ENCODE measurements at regions not wholly inside any gene's neighbourhood (a gene's known extent, or its start where the extent isn't known, plus 50 kb on each side); places are given as distances from the start of the nearest gene placed in this dataset.

DNA sequence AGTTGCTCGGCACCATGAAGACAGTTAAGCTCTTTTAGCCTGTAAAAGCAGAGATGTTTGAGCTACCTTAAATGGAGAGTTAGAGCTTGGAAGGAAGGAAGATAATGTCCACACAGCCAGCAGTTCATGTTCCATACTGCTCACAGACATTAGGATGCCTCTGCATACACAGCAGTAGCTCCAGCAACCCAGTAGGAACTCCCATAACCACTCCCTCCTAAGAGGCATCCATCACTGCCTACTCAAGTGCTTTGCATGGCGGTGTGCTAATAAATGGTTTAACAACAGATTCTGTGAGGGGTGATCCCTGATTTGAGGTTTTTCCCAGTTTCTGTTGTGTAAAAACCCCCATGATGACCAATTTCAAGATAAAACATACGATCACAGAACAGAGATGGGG lies 286.4 kb downstream of the HACE1 start:
- no peaks in the 10 kb centered on the region for H3K27me3 ChIP-seq (ENCODE audit: control insufficient read depth in 2 of 2, insufficient read depth in 2 of 2, low read length in 2 of 2)
- ATAC-seq (no peak), FAIRE-seq (no peak), DNase-seq (ENCODE audit: extremely low read depth in 1 of 4, low spot score in 3 of 4) (no peak)
- TF ChIP-seq RBM14 (IDR thresholded peaks at IDR 0.05; ENCODE audit: borderline replicate concordance, insufficient read depth, low read depth, low read length), result no peak
- TF ChIP-seq BCOR (IDR thresholded peaks at IDR 0.05), result no peak
- no TSS peak for BruUV-seq (replicated peaks)
- intact Hi-C loops (cut with micrococcal nuclease), result no loop called here
- no peaks in the 10 kb centered on the region for H4K20me1 ChIP-seq (replicated peaks; ENCODE audit: control insufficient read depth, insufficient read depth, low read length)
- CTCF ChIA-PET (ENCODE audit: low intra/inter-chr PET ratio), result no interaction called here
- H3K27ac ChIP-seq (ENCODE audit: extremely low read depth, low read depth, low read length), result no peak overlapping the region
- no peaks in the 10 kb centered on the region for H3K9me1 ChIP-seq (ENCODE audit: control insufficient read depth, insufficient read depth, low read length)
- no peaks in the 10 kb centered on the region for H3K79me2 ChIP-seq (ENCODE audit: control insufficient read depth, insufficient read depth, low read length)
- H3K36me3 ChIP-seq (ENCODE audit: control insufficient read depth, insufficient read depth, low read length), result no peaks in the 10 kb centered on the region
- no peak overlapping the region for H3K4me2 ChIP-seq (ENCODE audit: insufficient read depth, low read length)
- no peaks in the 10 kb centered on the region for H3K4me1 ChIP-seq (replicated peaks in 1 of 2; ENCODE audit: control insufficient read depth in 2 of 2, insufficient read depth in 2 of 2, low read length in 2 of 2)
- H2AFZ ChIP-seq (ENCODE audit: low read depth, low read length), result no peak overlapping the region
- H3K9ac ChIP-seq (ENCODE audit: insufficient read depth in 1 of 2, low read depth in 2 of 2, low read length in 2 of 2), result no peak overlapping the region
- WGBS (ENCODE audit: insufficient coverage, low coverage, missing lambda C conversion rate), result 4% methylated on average over 3 of the region's 3 CpGs
- no peaks in the 10 kb centered on the region for H3K9me3 ChIP-seq (replicated peaks; ENCODE audit: control insufficient read depth, insufficient read depth, low read depth, low read length)
- in situ Hi-C loops (cut with MboI), result no loop called here
- no peak overlapping the region for H3K4me3 ChIP-seq
- POLR2A ChIA-PET, result interaction anchor here (1.1 kb wide), 1 partner anchor 12 kb away, joined by 3 read pairs; no protein-coding TSS in a partner anchor

DNA sequence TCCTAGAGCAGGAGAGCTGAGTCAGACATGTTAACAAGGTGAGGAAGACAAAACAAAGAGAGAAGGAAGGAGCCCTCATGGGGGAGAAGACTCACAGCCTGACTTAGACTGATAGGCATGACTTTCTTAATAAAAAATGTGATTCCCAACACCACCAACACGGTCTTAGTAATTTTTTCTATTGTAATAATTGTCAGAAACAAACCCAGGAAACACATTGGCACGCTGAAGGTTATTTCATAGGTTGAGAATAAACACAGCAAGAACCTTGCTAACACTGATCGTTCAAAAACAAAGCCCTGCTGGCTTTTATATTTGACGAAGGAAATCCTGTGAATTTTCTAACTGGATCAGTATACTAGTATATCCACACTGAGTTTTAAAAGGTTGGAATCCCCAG lies 286.8 kb downstream of the HACE1 start:
- Histone ChIP-seq H3K9ac (ENCODE audit: insufficient read depth in 1 of 2, low read depth in 2 of 2, low read length in 2 of 2) (no peak overlapping the region), H3K36me3 (ENCODE audit: control insufficient read depth, insufficient read depth, low read length) (no peaks in the 10 kb centered on the region), H3K4me3 (no peak overlapping the region), H2AFZ (ENCODE audit: low read depth, low read length) (no peak overlapping the region), H3K27me3 (ENCODE audit: control insufficient read depth in 2 of 2, insufficient read depth in 2 of 2, low read length in 2 of 2) (no peaks in the 10 kb centered on the region), H3K4me2 (ENCODE audit: insufficient read depth, low read length) (no peak overlapping the region), H3K4me1 (replicated peaks in 1 of 2; ENCODE audit: control insufficient read depth in 2 of 2, insufficient read depth in 2 of 2, low read length in 2 of 2) (no peaks in the 10 kb centered on the region), H3K9me1 (ENCODE audit: control insufficient read depth, insufficient read depth, low read length) (no peaks in the 10 kb centered on the region), H3K9me3 (replicated peaks; ENCODE audit: control insufficient read depth, insufficient read depth, low read depth, low read length) (no peaks in the 10 kb centered on the region), H3K79me2 (ENCODE audit: control insufficient read depth, insufficient read depth, low read length) (no peaks in the 10 kb centered on the region), H4K20me1 (replicated peaks; ENCODE audit: control insufficient read depth, insufficient read depth, low read length) (no peaks in the 10 kb centered on the region), H3K27ac (ENCODE audit: extremely low read depth, low read depth, low read length) (no peak overlapping the region)
- CTCF ChIA-PET (ENCODE audit: low intra/inter-chr PET ratio), result no interaction called here
- intact Hi-C loops (cut with micrococcal nuclease) (no loop called here), in situ Hi-C loops (cut with MboI) (no loop called here)
- POLR2A ChIA-PET, result interaction anchor here (1.1 kb wide), 1 partner anchor 13 kb away, joined by 3 read pairs; no protein-coding TSS in a partner anchor
- no peak for FAIRE-seq
- BruUV-seq (replicated peaks), result no TSS peak
- 0% methylated on average over 4 of the region's 4 CpGs for WGBS (ENCODE audit: insufficient coverage, low coverage, missing lambda C conversion rate)
- ATAC-seq, result no peak
- DNase-seq (ENCODE audit: extremely low read depth in 1 of 4, low spot score in 3 of 4), result no peak
- TF ChIP-seq PCBP1 (IDR thresholded peaks at IDR 0.05; ENCODE audit: low read depth, low read length, poor library complexity, severe bottlenecking) (no peak), STAT5B (CRISPR knock-in tag; IDR thresholded peaks at IDR 0.05) (no peak), DMBX1 (CRISPR knock-in tag; IDR thresholded peaks at IDR 0.05; ENCODE audit: borderline replicate concordance) (no peak), LARP7 (IDR thresholded peaks at IDR 0.05) (no peak)
